ENCODE measurements at regions not wholly inside any gene's neighbourhood (a gene's known extent, or its start where the extent isn't known, plus 50 kb on each side); places are given as distances from the start of the nearest gene placed in this dataset.

DNA sequence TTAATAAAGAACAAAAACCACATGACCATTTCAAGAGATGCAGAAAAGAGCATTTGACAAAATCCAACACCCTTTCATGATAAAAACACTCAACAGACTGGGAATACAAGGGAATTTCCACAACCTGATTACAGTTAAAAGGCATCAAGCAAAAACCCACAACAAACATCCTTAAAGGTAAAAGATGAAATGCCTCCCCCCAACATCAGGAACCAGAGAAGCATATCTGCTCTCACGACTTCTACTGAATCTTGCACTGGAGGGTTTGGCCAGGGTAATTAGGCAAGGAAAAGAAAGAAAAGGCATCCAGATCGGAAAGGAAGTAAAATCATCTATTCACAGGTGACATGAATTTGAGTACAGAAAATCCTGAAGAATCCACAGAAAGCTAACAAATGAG lies 59.5 kb upstream of the SFMBT2 start:
- TF ChIP-seq ISX (CRISPR knock-in tag; conservative IDR thresholded peaks at IDR 0.05) (no peak), MAFF (IDR thresholded peaks at IDR 0.05; ENCODE audit: low read depth, low read length) (no peak), PREB (CRISPR knock-in tag; IDR thresholded peaks at IDR 0.05) (no peak), TRIM24 (CRISPR knock-in tag; IDR thresholded peaks at IDR 0.05) (no peak), HNRNPH1 (optimal IDR thresholded peaks at IDR 0.05; ENCODE audit: low read depth, low read length) (no peak), USF2 (IDR thresholded peaks at IDR 0.05; ENCODE audit: low read depth, low read length) (no peak), USF2 (CRISPR knock-in tag; IDR thresholded peaks at IDR 0.05; ENCODE audit: borderline replicate concordance) (no peak), ZNF773 (CRISPR knock-in tag; IDR thresholded peaks at IDR 0.05; ENCODE audit: borderline replicate concordance) (no peak), ZNF782 (CRISPR knock-in tag; IDR thresholded peaks at IDR 0.05; ENCODE audit: borderline replicate concordance) (no peak), SALL1 (CRISPR knock-in tag; IDR thresholded peaks at IDR 0.05) (no peak), ZNF530 (CRISPR knock-in tag; IDR thresholded peaks at IDR 0.05; ENCODE audit: low read depth) (no peak), ZNF260 (CRISPR knock-in tag; IDR thresholded peaks at IDR 0.05; ENCODE audit: borderline replicate concordance, low read depth) (no peak), ZNF644 (CRISPR knock-in tag; IDR thresholded peaks at IDR 0.05; ENCODE audit: low read depth) (no peak), ZHX1 (CRISPR knock-in tag; IDR thresholded peaks at IDR 0.05; ENCODE audit: low read depth) (no peak), MTA1 (CRISPR knock-in tag; IDR thresholded peaks at IDR 0.05; ENCODE audit: borderline replicate concordance) (no peak), MAFG (CRISPR knock-in tag; IDR thresholded peaks at IDR 0.05) (no peak), ZNF570 (CRISPR knock-in tag; IDR thresholded peaks at IDR 0.05; ENCODE audit: borderline replicate concordance) (no peak), KMT2B (CRISPR knock-in tag; IDR thresholded peaks at IDR 0.05) (no peak)
- TF ChIP-seq, protein P1, sequence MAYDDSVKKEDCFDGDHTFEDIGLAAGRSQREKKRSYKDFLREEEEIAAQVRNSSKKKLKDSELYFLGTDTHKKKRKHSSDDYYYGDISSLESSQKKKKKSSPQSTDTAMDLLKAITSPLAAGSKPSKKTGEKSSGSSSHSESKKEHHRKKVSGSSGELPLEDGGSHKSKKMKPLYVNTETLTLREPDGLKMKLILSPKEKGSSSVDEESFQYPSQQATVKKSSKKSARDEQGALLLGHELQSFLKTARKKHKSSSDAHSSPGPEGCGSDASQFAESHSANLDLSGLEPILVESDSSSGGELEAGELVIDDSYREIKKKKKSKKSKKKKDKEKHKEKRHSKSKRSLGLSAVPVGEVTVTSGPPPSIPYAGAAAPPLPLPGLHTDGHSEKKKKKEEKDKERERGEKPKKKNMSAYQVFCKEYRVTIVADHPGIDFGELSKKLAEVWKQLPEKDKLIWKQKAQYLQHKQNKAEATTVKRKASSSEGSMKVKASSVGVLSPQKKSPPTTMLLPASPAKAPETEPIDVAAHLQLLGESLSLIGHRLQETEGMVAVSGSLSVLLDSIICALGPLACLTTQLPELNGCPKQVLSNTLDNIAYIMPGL (CRISPR knock-in tag; IDR thresholded peaks at IDR 0.05; ENCODE audit: borderline replicate concordance in 1 of 2, low read depth in 1 of 2): no peak
- Histone ChIP-seq H3K79me2 (ENCODE audit: insufficient read depth, low read length) (no peaks in the 10 kb centered on the region), H3K9ac (ENCODE audit: insufficient read depth, low read depth, low read length) (no peak overlapping the region), H3K4me3 (replicated peaks in 1 of 3; ENCODE audit: insufficient read depth in 1 of 3, low read depth in 2 of 3, low read length in 3 of 3) (no peak overlapping the region), H3K9me3 (ENCODE audit: low read length) (no peaks in the 10 kb centered on the region), H3K27ac (ENCODE audit: extremely low read length, insufficient read depth, low read length) (no peak overlapping the region), H3K27me3 (ENCODE audit: control insufficient read depth in 1 of 2, insufficient read depth in 2 of 2, low read length in 2 of 2) (peaks cover 0 to 25% of the 10 kb centered on the region in 2 experiments; a peak in 1 of 5 replicates), H2AFZ (ENCODE audit: low read length) (no peak overlapping the region), H4K20me1 (ENCODE audit: insufficient read depth, low read length) (no peaks in the 10 kb centered on the region), H3K4me2 (ENCODE audit: low read depth, low read length) (no peak overlapping the region), H3K36me3 (replicated peaks in 1 of 2; ENCODE audit: control insufficient read depth in 1 of 2, insufficient read depth in 2 of 2, low read length in 2 of 2) (no peaks in the 10 kb centered on the region), H3K4me1 (ENCODE audit: insufficient read depth, low read length) (no peaks in the 10 kb centered on the region)
- in situ Hi-C loops (cut with HindIII; ENCODE audit: extremely low pct_ligation_motif_present, low pct_unique_long_range_greater_than_20kb) (no loop called here), intact Hi-C loops (cut with micrococcal nuclease; ENCODE audit: unreplicated experiment) (no loop called here)
- ChIA-PET CTCF (ENCODE audit: low intra/inter-chr PET ratio, low total read pairs) (no interaction called here), POLR2A (no interaction called here)
- no peak for FAIRE-seq
- BruUV-seq (replicated peaks): no TSS peak
- WGBS (ENCODE audit: low lambda C conversion rate): 10% methylated on average over 2 of the region's 2 CpGs
- ATAC-seq: no peak
- DNase-seq (ENCODE audit: low spot score): no peak

All from HepG2 (cell line).